ENCODE measurements at regions not wholly inside any gene's neighbourhood (a gene's known extent, or its start where the extent isn't known, plus 50 kb on each side); places are given as distances from the start of the nearest gene placed in this dataset.
A peak's percentile ranks its signal among the peaks of the same experiment; 100 is the strongest.

DNA sequence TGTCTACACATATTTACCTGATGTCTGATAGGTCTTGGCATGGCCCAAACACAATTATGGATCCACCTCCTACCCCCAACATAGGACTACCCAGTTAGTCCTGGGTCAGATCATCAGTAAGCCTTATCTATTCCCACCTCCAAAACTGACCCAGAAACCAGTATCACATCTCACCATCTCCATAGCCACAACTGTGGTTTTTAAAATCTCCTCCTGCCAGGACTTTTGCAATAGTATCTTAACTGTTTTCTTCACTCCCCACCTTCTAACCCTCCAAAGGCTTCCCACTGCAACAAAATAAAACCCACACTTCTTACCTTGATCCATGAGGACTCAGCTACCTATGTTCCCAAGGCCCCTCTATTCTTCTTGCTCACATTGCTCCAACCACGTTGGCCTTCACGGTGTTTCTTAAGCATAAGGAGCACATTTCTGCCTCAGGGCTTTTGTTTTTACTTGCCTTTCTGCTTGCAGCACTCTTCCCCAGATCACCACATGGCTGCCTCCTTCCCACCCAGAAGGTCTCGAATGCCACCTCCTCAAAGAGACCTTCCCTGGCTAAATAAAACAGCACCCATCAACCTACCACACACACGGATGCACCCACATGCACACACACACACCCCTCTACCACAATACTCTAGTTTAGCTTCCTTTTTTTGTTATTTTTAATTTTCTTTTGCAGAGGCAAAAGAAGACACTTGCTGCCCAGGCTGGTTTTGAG lies 125.9 kb upstream of the SLC1A4 start:
- TF ChIP-seq CTCF (IDR thresholded peaks at IDR 0.05; ENCODE audit: low read depth, low read length) (no peak), EZH2phosphoT487 (IDR thresholded peaks at IDR 0.05; ENCODE audit: low read depth) (no peak)
- H3K79me2 ChIP-seq (ENCODE audit: low read length), result no peaks in the 10 kb centered on the region
- H3K4me2 ChIP-seq (ENCODE audit: low read length), result no peak overlapping the region
- no peak overlapping the region for H3K9ac ChIP-seq (ENCODE audit: low read length)
- H3K36me3 ChIP-seq (replicated peaks; ENCODE audit: low read depth, low read length), result peaks cover 8% of the 10 kb centered on the region
- peaks cover 18% of the 10 kb centered on the region for H3K27me3 ChIP-seq (ENCODE audit: low read depth, low read length)
- H3K27ac ChIP-seq (ENCODE audit: low read length), result no peak overlapping the region
- H3K4me1 ChIP-seq (ENCODE audit: low read length), result peaks cover 69% of the 10 kb centered on the region
- H3K4me3 ChIP-seq (ENCODE audit: low read length), result no peak overlapping the region
- H2AFZ ChIP-seq (ENCODE audit: low read depth, low read length), result no peak overlapping the region
- H4K20me1 ChIP-seq (ENCODE audit: insufficient read depth, low read length), result no peaks in the 10 kb centered on the region
- 0 out of 2 replicates have a peak, but pooled peaks cover 5% of the 10 kb centered on the region for H3K9me3 ChIP-seq (ENCODE audit: insufficient read depth, low read length)

DNA sequence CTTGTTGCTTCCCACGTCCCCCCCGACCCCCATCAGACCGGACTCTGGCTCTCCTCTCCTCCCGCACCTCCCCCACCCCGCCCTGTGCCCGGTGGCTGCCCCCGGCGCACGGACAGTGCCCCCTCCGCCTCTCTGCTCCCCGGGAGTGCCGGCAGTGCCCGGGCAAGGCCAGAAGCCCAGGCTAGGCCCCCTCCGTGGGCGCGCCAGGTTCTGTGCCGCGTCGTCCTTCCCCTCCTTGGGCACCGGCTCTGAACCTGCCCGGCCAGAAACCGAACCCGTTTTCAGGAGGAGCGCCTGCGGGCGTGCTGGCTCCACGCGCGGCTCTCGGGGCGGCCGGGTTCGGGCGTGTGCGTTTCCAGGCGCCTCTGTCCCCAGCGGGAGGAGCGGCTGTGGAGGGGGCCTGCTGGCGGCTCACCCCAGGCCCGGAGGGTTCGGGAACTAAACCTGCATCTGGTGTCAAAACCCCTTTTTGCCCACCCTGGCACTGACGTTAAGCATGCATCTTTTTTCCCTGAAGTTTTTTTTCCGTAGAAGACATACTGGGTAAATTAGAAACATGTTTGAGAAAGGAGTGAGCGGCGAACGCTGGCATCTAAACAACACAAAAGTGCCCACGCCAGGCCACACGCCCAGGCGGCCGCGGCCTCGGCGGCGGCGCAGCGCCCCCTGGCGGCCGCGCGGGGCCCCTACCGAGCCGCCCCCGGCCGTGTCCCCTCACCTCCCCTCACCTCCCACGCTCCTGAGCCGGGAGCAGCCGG lies 123.9 kb upstream of the SLC1A4 start:
- Histone ChIP-seq H3K9ac (ENCODE audit: low read length) (peak overlapping the region; percentile 75), H3K27ac (ENCODE audit: low read length) (no peak overlapping the region), H3K27me3 (ENCODE audit: low read depth, low read length) (peaks cover 18% of the 10 kb centered on the region), H4K20me1 (ENCODE audit: insufficient read depth, low read length) (no peaks in the 10 kb centered on the region), H3K9me3 (ENCODE audit: insufficient read depth, low read length) (0 out of 2 replicates have a peak, but pooled peaks cover 5% of the 10 kb centered on the region), H3K79me2 (ENCODE audit: low read length) (no peaks in the 10 kb centered on the region), H3K36me3 (replicated peaks; ENCODE audit: low read depth, low read length) (peaks cover 8% of the 10 kb centered on the region), H3K4me1 (ENCODE audit: low read length) (peaks cover 52% of the 10 kb centered on the region), H2AFZ (ENCODE audit: low read depth, low read length) (peak overlapping the region; percentile 96), H3K4me3 (ENCODE audit: low read length) (peak overlapping the region; percentile 91), H3K4me2 (ENCODE audit: low read length) (peak overlapping the region; percentile 96)
- TF ChIP-seq CTCF (IDR thresholded peaks at IDR 0.05; ENCODE audit: low read depth, low read length), result no peak
- TF ChIP-seq EZH2phosphoT487 (IDR thresholded peaks at IDR 0.05; ENCODE audit: low read depth), result no peak

- Histone ChIP-seq H3K9ac (ENCODE audit: low read length) (peak overlapping the region; percentile 33), H3K27me3 (ENCODE audit: low read depth, low read length) (peaks cover 18% of the 10 kb centered on the region), H3K27ac (ENCODE audit: low read length) (no peak overlapping the region), H2AFZ (ENCODE audit: low read depth, low read length) (peak overlapping the region; percentile 58), H3K79me2 (ENCODE audit: low read length) (no peaks in the 10 kb centered on the region), H3K4me1 (ENCODE audit: low read length) (peaks cover 46% of the 10 kb centered on the region), H4K20me1 (ENCODE audit: insufficient read depth, low read length) (no peaks in the 10 kb centered on the region), H3K4me2 (ENCODE audit: low read length) (peak overlapping the region; percentile 96), H3K9me3 (ENCODE audit: insufficient read depth, low read length) (0 out of 2 replicates have a peak, but pooled peaks cover 5% of the 10 kb centered on the region), H3K4me3 (ENCODE audit: low read length) (peak overlapping the region; percentile 91), H3K36me3 (replicated peaks; ENCODE audit: low read depth, low read length) (peaks cover 8% of the 10 kb centered on the region)
- TF ChIP-seq EZH2phosphoT487 (IDR thresholded peaks at IDR 0.05; ENCODE audit: low read depth) (no peak), CTCF (IDR thresholded peaks at IDR 0.05; ENCODE audit: low read depth, low read length) (peak; percentile 50)
Measured at GRCh38 chr2:64865831-64866345, 123.3 kb upstream of the SLC1A4 start.

DNA sequence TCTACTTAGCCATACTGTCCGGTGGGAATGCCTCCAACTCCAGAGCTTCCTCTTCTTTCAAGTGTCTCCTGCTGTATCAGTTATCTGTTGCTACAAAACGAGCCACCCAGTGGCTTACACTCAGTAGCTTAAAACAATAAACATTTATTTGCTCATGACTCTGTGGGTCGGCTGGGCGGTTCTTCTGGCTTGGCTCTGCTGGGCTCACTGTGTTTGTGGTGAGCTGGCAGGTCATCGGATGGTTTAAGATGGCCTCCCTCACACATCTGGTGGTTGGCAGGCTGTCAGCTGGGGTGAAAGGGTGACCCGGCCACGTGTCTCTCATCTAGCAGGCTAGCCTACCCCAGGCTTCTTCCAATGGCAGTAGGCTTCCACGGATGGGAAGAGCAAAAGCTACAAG lies 122.4 kb upstream of the SLC1A4 start:
- Histone ChIP-seq H2AFZ (ENCODE audit: low read depth, low read length) (no peak overlapping the region), H4K20me1 (ENCODE audit: insufficient read depth, low read length) (no peaks in the 10 kb centered on the region), H3K9me3 (ENCODE audit: insufficient read depth, low read length) (0 out of 2 replicates have a peak, but pooled peaks cover 5% of the 10 kb centered on the region), H3K79me2 (ENCODE audit: low read length) (no peaks in the 10 kb centered on the region), H3K4me3 (ENCODE audit: low read length) (no peak overlapping the region), H3K9ac (ENCODE audit: low read length) (no peak overlapping the region), H3K4me2 (ENCODE audit: low read length) (no peak overlapping the region), H3K27me3 (ENCODE audit: low read depth, low read length) (peaks cover 18% of the 10 kb centered on the region), H3K36me3 (replicated peaks; ENCODE audit: low read depth, low read length) (peaks cover 8% of the 10 kb centered on the region), H3K4me1 (ENCODE audit: low read length) (peaks cover 37% of the 10 kb centered on the region), H3K27ac (ENCODE audit: low read length) (no peak overlapping the region)
- TF ChIP-seq EZH2phosphoT487 (IDR thresholded peaks at IDR 0.05; ENCODE audit: low read depth) (no peak), CTCF (IDR thresholded peaks at IDR 0.05; ENCODE audit: low read depth, low read length) (no peak)
